ENCODE measurements at regions not wholly inside any gene's neighbourhood (a gene's known extent, or its start where the extent isn't known, plus 50 kb on each side); places are given as distances from the start of the nearest gene placed in this dataset.

- no peak for DNase-seq
Observed at GRCh38 chr6:137737836-137738596, 129.0 kb upstream of the TNFAIP3 start.

GRCh38 chr6:137738931-137739504 lies 128.0 kb upstream of the TNFAIP3 start:
- DNase-seq: no peak

- DNase-seq: no peak
Observed at GRCh38 chr6:137739544-137739943, 127.5 kb upstream of the TNFAIP3 start.

- DNase-seq: no peak
Observed at GRCh38 chr6:137740091-137740755, 126.8 kb upstream of the TNFAIP3 start.

- no peak for DNase-seq
Observed at GRCh38 chr6:137740967-137741761, 125.9 kb upstream of the TNFAIP3 start.

GRCh38 chr6:137743493-137743892 lies 123.6 kb upstream of the TNFAIP3 start:
- peak; percentile 5 to 26 for DNase-seq

- no peak for DNase-seq
Observed at GRCh38 chr6:137744877-137745276, 122.2 kb upstream of the TNFAIP3 start.

GRCh38 chr6:137745321-137745720 lies 121.7 kb upstream of the TNFAIP3 start:
- DNase-seq: no peak

GRCh38 chr6:137746264-137746663 lies 120.8 kb upstream of the TNFAIP3 start:
- no peak for DNase-seq

GRCh38 chr6:137749696-137750211 lies 117.3 kb upstream of the TNFAIP3 start:
- DNase-seq: no peak

GRCh38 chr6:137750297-137750696 lies 116.8 kb upstream of the TNFAIP3 start:
- DNase-seq: no peak

GRCh38 chr6:137751768-137752560 lies 115.1 kb upstream of the TNFAIP3 start:
- DNase-seq: no peak

GRCh38 chr6:137754366-137754765 lies 112.7 kb upstream of the TNFAIP3 start:
- DNase-seq: no peak

- DNase-seq: no peak
Observed at GRCh38 chr6:137754866-137755265, 112.2 kb upstream of the TNFAIP3 start.

- no peak for DNase-seq
Observed at GRCh38 chr6:137755284-137755683, 111.8 kb upstream of the TNFAIP3 start.

- DNase-seq: no peak
Observed at GRCh38 chr6:137756788-137757187, 110.3 kb upstream of the TNFAIP3 start.

GRCh38 chr6:137758661-137759060 lies 108.4 kb upstream of the TNFAIP3 start:
- no peak for DNase-seq

- DNase-seq: no peak
Observed at GRCh38 chr6:137759624-137760023, 107.4 kb upstream of the TNFAIP3 start.

- DNase-seq: no peak
Observed at GRCh38 chr6:137761072-137761471, 106.0 kb upstream of the TNFAIP3 start.

GRCh38 chr6:137761487-137761886 lies 105.6 kb upstream of the TNFAIP3 start:
- no peak for DNase-seq

GRCh38 chr6:137762168-137763090 lies 104.6 kb upstream of the TNFAIP3 start:
- no peak for DNase-seq

All from activated CD4-positive, alpha-beta T cell treated with anti-CD3 and anti-CD28 coated beads for 4 hours (primary cell).